ENCODE measurements at regions not wholly inside any gene's neighbourhood (a gene's known extent, or its start where the extent isn't known, plus 50 kb on each side); places are given as distances from the start of the nearest gene placed in this dataset.

- H3K4me1 ChIP-seq (ENCODE audit: control insufficient read depth, low read depth, low read length): no peaks in the 10 kb centered on the region
Observed at GRCh38 chr12:78308701-78309100, 478.0 kb downstream of the NAV3 start.

DNA sequence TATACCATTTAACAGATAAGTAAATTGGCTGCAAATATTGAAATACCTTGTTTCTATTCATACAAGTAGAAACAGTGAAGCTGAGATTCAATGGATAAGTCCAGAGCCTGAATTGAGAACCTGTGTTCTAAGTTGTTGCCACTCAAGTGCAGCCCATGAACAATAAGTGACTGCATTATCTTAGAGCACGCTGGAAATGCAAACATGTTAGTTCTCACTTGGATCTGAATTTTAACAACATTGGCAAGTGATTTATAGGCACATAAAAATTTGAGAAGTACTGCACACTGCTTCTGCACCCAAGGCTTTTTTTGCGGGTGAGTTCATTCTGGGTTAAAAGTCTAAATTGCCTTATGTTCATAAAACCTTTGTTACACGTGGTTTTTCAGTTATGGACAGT is 484.3 kb downstream of the NAV3 start:
- no peak overlapping the region for H3K27ac ChIP-seq (ENCODE audit: low read length)
- no peaks in the 10 kb centered on the region for H3K27me3 ChIP-seq (ENCODE audit: control insufficient read depth, insufficient read depth, low read length)
- H3K9me3 ChIP-seq (ENCODE audit: control insufficient read depth, low read depth, low read length): no peaks in the 10 kb centered on the region
- no peak overlapping the region for H3K9ac ChIP-seq (ENCODE audit: low read length)
- H3K36me3 ChIP-seq (ENCODE audit: control insufficient read depth, low read depth, low read length): no peaks in the 10 kb centered on the region
- H3K4me3 ChIP-seq (ENCODE audit: low read length): no peak overlapping the region
- H3K4me1 ChIP-seq (ENCODE audit: control insufficient read depth, low read depth, low read length): peaks cover 11% of the 10 kb centered on the region

More at GRCh38 chr12:78308701-78309100, 478.0 kb downstream of the NAV3 start:
- no peaks in the 10 kb centered on the region for H3K36me3 ChIP-seq (ENCODE audit: control insufficient read depth, low read depth, low read length)
- no peaks in the 10 kb centered on the region for H3K27me3 ChIP-seq (ENCODE audit: control insufficient read depth, insufficient read depth, low read length)
- H3K27ac ChIP-seq (ENCODE audit: low read length): no peak overlapping the region
- no peak overlapping the region for H3K4me3 ChIP-seq (ENCODE audit: low read length)
- H3K9me3 ChIP-seq (ENCODE audit: control insufficient read depth, low read depth, low read length): no peaks in the 10 kb centered on the region
- no peak overlapping the region for H3K9ac ChIP-seq (ENCODE audit: low read length)

DNA sequence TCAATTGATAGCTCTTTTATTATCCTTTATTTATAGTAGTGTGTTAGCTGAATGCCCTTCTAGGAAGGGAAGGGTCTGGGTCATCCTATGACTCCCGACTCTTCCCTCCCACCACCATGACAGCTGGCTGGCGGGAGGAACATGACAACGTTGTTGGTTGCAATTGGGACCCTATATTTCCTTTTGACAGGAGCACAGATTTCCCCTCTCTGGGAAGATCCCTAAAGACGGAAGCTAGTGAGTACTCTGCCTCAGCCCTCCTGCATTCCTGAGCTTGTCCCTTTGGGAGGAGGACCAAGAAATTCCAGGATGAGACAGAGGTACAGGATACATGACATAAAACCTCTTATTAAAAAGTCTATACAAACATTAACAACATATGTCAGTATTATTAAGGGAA is 485.4 kb downstream of the NAV3 start:
- H3K27me3 ChIP-seq (ENCODE audit: control insufficient read depth, insufficient read depth, low read length): no peaks in the 10 kb centered on the region

DNA sequence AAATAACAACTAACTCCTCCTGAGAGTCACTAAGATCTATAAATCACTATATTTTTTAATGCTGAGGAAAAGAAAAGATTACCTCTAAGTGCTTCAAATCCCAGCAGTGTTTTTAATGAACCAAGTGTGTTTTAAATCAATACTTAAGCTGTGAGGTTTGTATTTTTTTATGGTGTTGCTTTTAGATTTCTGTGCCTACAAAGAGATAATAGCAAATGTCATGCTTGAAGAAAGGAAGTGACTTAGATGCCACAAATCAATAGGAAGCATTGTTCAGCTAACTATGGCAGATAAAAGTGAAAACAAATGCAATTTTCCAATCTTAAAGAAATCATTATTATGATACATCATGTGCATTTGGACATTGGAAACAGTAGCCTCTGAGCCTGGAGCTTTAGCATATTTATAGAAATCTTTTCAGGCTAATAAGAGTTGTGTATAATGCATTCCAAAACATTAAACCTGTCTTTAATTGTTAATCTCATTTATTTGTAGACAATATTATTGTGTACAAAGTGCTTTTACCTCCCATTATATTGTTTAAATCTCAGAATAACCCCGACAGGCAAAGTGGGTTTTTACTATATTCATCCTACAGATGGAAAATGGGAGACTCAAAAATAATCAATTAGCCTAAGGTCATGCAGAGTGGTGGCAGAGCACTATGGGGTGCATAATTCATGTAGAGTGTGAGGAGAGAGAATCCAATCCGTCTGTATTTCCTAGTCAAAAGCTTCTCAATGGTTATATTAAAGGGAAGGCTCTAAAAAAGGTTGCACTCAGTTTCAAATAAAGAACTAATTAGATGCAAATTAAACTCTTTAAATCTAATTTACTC is 486.2 kb downstream of the NAV3 start:
- H3K4me1 ChIP-seq (ENCODE audit: control insufficient read depth, low read depth, low read length): peaks cover 11% of the 10 kb centered on the region
- H3K4me3 ChIP-seq (ENCODE audit: low read length): no peak overlapping the region
- H3K9me3 ChIP-seq (ENCODE audit: control insufficient read depth, low read depth, low read length): no peaks in the 10 kb centered on the region
- H3K27ac ChIP-seq (ENCODE audit: low read length): no peak overlapping the region
- H3K27me3 ChIP-seq (ENCODE audit: control insufficient read depth, insufficient read depth, low read length): no peaks in the 10 kb centered on the region
- no peak overlapping the region for H3K9ac ChIP-seq (ENCODE audit: low read length)
- H3K36me3 ChIP-seq (ENCODE audit: control insufficient read depth, low read depth, low read length): no peaks in the 10 kb centered on the region

More for the DNA sequence above, 485.4 kb downstream of the NAV3 start:
- Histone ChIP-seq H3K4me3 (ENCODE audit: low read length) (no peak overlapping the region), H3K9me3 (ENCODE audit: control insufficient read depth, low read depth, low read length) (no peaks in the 10 kb centered on the region), H3K4me1 (ENCODE audit: control insufficient read depth, low read depth, low read length) (peaks cover 11% of the 10 kb centered on the region), H3K27ac (ENCODE audit: low read length) (no peak overlapping the region), H3K9ac (ENCODE audit: low read length) (no peak overlapping the region), H3K36me3 (ENCODE audit: control insufficient read depth, low read depth, low read length) (no peaks in the 10 kb centered on the region)

- H3K9ac ChIP-seq (ENCODE audit: low read length): no peak overlapping the region
- H3K4me1 ChIP-seq (ENCODE audit: control insufficient read depth, low read depth, low read length): peaks cover 4% of the 10 kb centered on the region
- H3K9me3 ChIP-seq (ENCODE audit: control insufficient read depth, low read depth, low read length): no peaks in the 10 kb centered on the region
- H3K27ac ChIP-seq (ENCODE audit: low read length): no peak overlapping the region
- H3K27me3 ChIP-seq (ENCODE audit: control insufficient read depth, insufficient read depth, low read length): no peaks in the 10 kb centered on the region
- H3K4me3 ChIP-seq (ENCODE audit: low read length): no peak overlapping the region
- H3K36me3 ChIP-seq (ENCODE audit: control insufficient read depth, low read depth, low read length): no peaks in the 10 kb centered on the region
Observed at GRCh38 chr12:78321696-78322095, 491.0 kb downstream of the NAV3 start.

DNA sequence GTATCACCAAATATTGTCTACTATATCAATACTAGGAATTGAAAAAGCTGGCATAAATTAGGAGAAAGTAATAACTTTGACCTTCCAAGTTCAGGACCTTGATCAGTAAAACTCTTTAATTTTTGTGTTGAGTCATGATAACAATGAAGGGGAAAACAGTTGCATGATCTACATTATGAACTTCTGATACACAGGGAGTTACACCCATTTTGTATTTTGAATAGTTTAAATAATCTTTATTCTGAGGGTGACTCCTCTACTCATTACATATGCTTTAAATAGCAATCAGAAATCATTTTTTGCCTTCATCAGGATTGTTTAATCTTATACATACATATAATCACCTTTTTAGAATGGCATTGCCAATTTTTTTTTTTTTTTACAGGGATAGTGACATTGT is 492.5 kb downstream of the NAV3 start:
- Histone ChIP-seq H3K36me3 (ENCODE audit: control insufficient read depth, low read depth, low read length) (no peaks in the 10 kb centered on the region), H3K27me3 (ENCODE audit: control insufficient read depth, insufficient read depth, low read length) (no peaks in the 10 kb centered on the region), H3K9me3 (ENCODE audit: control insufficient read depth, low read depth, low read length) (no peaks in the 10 kb centered on the region), H3K27ac (ENCODE audit: low read length) (no peak overlapping the region), H3K4me1 (ENCODE audit: control insufficient read depth, low read depth, low read length) (no peaks in the 10 kb centered on the region), H3K4me3 (ENCODE audit: low read length) (no peak overlapping the region), H3K9ac (ENCODE audit: low read length) (no peak overlapping the region)

GRCh38 chr12:78324234-78324633 is 493.5 kb downstream of the NAV3 start:
- Histone ChIP-seq H3K9ac (ENCODE audit: low read length) (no peak overlapping the region), H3K36me3 (ENCODE audit: control insufficient read depth, low read depth, low read length) (no peaks in the 10 kb centered on the region), H3K9me3 (ENCODE audit: control insufficient read depth, low read depth, low read length) (no peaks in the 10 kb centered on the region), H3K27me3 (ENCODE audit: control insufficient read depth, insufficient read depth, low read length) (no peaks in the 10 kb centered on the region), H3K4me1 (ENCODE audit: control insufficient read depth, low read depth, low read length) (no peaks in the 10 kb centered on the region), H3K27ac (ENCODE audit: low read length) (no peak overlapping the region), H3K4me3 (ENCODE audit: low read length) (no peak overlapping the region)

DNA sequence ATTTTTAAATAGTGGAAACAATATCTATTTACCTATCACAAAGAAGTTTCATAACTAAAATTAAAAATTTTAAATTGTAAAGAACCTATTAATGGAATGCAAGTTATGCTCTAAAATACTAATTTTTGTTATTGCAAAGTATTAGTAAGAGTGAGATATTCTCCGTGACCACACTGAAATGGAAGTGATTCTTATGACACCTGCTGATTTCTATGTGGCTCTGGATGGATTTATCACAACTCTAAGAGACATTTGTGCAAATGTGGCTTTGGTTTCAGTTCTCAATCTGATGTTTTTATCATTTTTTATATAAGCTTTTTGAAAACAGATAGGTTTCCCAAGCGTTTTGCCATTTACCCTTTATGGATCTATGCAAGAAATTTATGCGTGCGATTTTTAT is 497.8 kb downstream of the NAV3 start:
- Histone ChIP-seq H3K36me3 (ENCODE audit: control insufficient read depth, low read depth, low read length) (no peaks in the 10 kb centered on the region), H3K27ac (ENCODE audit: low read length) (no peak overlapping the region), H3K4me1 (ENCODE audit: control insufficient read depth, low read depth, low read length) (peaks cover 2% of the 10 kb centered on the region), H3K9ac (ENCODE audit: low read length) (no peak overlapping the region), H3K4me3 (ENCODE audit: low read length) (no peak overlapping the region), H3K27me3 (ENCODE audit: control insufficient read depth, insufficient read depth, low read length) (no peaks in the 10 kb centered on the region), H3K9me3 (ENCODE audit: control insufficient read depth, low read depth, low read length) (no peaks in the 10 kb centered on the region)

GRCh38 chr12:78330131-78330530 is 499.4 kb downstream of the NAV3 start:
- Histone ChIP-seq H3K9me3 (ENCODE audit: control insufficient read depth, low read depth, low read length) (no peaks in the 10 kb centered on the region), H3K27me3 (ENCODE audit: control insufficient read depth, insufficient read depth, low read length) (no peaks in the 10 kb centered on the region), H3K36me3 (ENCODE audit: control insufficient read depth, low read depth, low read length) (no peaks in the 10 kb centered on the region), H3K9ac (ENCODE audit: low read length) (no peak overlapping the region), H3K4me3 (ENCODE audit: low read length) (no peak overlapping the region), H3K4me1 (ENCODE audit: control insufficient read depth, low read depth, low read length) (peaks cover 2% of the 10 kb centered on the region), H3K27ac (ENCODE audit: low read length) (no peak overlapping the region)

DNA sequence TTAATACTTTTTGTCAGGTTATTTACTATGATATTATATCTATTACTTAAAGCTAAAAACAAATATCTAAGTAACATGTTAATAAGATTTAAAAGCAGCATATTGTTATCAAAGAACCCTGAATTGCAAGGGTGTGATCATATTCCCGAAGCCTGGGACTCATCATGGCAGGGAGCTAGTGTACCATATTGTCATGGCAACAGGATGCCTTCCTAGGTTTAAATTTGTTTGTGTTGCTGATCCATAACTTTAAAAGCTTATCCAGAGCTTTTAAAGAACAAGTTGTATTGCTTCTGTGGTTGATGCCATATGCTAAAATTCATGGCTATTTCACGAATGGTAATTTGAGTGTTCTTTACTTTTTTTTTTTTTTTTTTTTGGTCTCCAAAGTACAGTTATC is 500.5 kb downstream of the NAV3 start:
- H3K4me1 ChIP-seq (ENCODE audit: control insufficient read depth, low read depth, low read length): peaks cover 2% of the 10 kb centered on the region
- H3K27me3 ChIP-seq (ENCODE audit: control insufficient read depth, insufficient read depth, low read length): no peaks in the 10 kb centered on the region
- H3K9ac ChIP-seq (ENCODE audit: low read length): no peak overlapping the region

GRCh38 chr12:78331753-78332152 is 501.1 kb downstream of the NAV3 start:
- Histone ChIP-seq H3K4me1 (ENCODE audit: control insufficient read depth, low read depth, low read length) (peaks cover 2% of the 10 kb centered on the region), H3K9me3 (ENCODE audit: control insufficient read depth, low read depth, low read length) (no peaks in the 10 kb centered on the region), H3K27me3 (ENCODE audit: control insufficient read depth, insufficient read depth, low read length) (no peaks in the 10 kb centered on the region), H3K9ac (ENCODE audit: low read length) (no peak overlapping the region), H3K4me3 (ENCODE audit: low read length) (no peak overlapping the region), H3K27ac (ENCODE audit: low read length) (no peak overlapping the region), H3K36me3 (ENCODE audit: control insufficient read depth, low read depth, low read length) (no peaks in the 10 kb centered on the region)

More for the DNA sequence above, 500.5 kb downstream of the NAV3 start:
- Histone ChIP-seq H3K9me3 (ENCODE audit: control insufficient read depth, low read depth, low read length) (no peaks in the 10 kb centered on the region), H3K27ac (ENCODE audit: low read length) (no peak overlapping the region), H3K4me3 (ENCODE audit: low read length) (no peak overlapping the region), H3K36me3 (ENCODE audit: control insufficient read depth, low read depth, low read length) (no peaks in the 10 kb centered on the region)
